ENCODE measurements at regions not wholly inside any gene's neighbourhood (a gene's known extent, or its start where the extent isn't known, plus 50 kb on each side); places are given as distances from the start of the nearest gene placed in this dataset.

DNA sequence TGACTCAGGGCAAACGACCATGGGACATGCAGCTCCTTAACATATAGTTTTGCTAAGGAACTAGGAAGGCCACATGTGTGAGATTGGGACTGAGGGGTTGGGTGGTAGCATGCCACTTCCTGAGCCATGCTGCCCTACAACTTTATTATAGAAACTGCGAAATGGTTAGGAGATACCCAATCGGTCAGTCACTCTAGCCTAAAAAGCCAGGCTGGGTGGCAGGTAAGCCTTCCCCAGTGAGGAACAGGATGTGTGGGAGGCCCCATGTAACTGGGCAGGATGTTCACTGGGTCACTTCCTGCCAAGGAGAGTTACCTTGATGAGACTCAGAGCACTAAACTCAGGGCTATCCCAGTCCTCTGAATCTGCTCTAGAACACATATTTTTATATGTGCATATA, 123.5 kb downstream of the MAP3K7 start:
- Histone ChIP-seq H3K4me1 (peaks cover 0 to 3% (median 0%) of the 10 kb centered on the region in 4 donors), H3K4me3 (no peak overlapping the region), H3K9me3 (no peaks in the 10 kb centered on the region), H3K27ac (no peak overlapping the region), H3K36me3 (no peaks in the 10 kb centered on the region), H3K27me3 (no peaks in the 10 kb centered on the region)
- intact Hi-C loops (cut with DNase I; ENCODE audit: low total_unique reads): no loop called here
- no peak for DNase-seq
- TF ChIP-seq, protein P1, sequence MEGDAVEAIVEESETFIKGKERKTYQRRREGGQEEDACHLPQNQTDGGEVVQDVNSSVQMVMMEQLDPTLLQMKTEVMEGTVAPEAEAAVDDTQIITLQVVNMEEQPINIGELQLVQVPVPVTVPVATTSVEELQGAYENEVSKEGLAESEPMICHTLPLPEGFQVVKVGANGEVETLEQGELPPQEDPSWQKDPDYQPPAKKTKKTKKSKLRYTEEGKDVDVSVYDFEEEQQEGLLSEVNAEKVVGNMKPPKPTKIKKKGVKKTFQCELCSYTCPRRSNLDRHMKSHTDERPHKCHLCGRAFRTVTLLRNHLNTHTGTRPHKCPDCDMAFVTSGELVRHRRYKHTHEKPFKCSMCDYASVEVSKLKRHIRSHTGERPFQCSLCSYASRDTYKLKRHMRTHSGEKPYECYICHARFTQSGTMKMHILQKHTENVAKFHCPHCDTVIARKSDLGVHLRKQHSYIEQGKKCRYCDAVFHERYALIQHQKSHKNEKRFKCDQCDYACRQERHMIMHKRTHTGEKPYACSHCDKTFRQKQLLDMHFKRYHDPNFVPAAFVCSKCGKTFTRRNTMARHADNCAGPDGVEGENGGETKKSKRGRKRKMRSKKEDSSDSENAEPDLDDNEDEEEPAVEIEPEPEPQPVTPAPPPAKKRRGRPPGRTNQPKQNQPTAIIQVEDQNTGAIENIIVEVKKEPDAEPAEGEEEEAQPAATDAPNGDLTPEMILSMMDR (IDR thresholded peaks at IDR 0.05): no peak

DNA sequence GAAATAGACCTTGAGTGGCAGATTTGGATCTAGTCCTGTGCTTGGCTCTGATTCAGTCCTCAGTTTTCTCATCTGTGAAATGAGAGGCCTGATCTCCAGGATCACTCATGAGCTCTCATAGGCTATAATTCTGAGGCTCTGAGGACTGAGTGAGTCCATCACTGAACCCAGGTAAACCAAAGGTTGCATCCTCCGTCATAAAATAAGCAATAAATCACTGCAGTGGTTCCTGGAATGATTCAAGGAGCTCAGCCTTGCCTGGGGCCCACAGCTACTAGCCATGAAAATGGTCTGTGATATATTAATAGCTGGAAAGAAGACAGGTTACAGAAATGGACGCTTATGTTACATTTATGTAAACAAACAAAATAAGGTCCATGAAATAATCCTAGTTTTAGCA, 124.8 kb downstream of the MAP3K7 start:
- peaks cover 0 to 3% (median 0%) of the 10 kb centered on the region in 4 donors for H3K4me1 ChIP-seq
- no peak for DNase-seq
- H3K27ac ChIP-seq: no peak overlapping the region
- TF ChIP-seq, protein P1 (IDR thresholded peaks at IDR 0.05): no peak
- no peaks in the 10 kb centered on the region for H3K9me3 ChIP-seq
- H3K27me3 ChIP-seq: no peaks in the 10 kb centered on the region
- no peak overlapping the region for H3K4me3 ChIP-seq
- intact Hi-C loops (cut with DNase I; ENCODE audit: low total_unique reads): no loop called here
- no peaks in the 10 kb centered on the region for H3K36me3 ChIP-seq

DNA sequence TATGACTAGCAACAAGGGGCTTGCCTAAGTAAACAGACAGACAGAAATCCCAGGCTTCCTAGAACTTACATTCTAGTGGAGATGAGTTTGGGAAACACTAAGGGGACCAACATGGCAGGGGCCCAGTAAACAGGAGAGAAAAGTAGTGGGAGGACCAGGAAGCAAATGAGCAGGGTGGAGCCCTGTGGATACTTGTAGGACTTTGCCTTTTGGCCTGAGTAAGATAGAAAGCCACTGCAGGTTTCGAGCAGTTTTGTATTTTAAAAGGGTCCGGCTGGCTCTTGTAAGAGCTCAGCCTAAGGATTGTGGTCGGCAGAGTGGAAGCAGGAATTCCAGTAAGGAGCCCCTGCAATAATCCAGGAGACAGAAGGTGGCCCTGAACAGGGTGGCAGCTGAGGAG, 125.5 kb downstream of the MAP3K7 start:
- no peak overlapping the region for H3K27ac ChIP-seq
- intact Hi-C loops (cut with DNase I; ENCODE audit: low total_unique reads): no loop called here
- TF ChIP-seq, protein P1 (IDR thresholded peaks at IDR 0.05): no peak
- H3K27me3 ChIP-seq: no peaks in the 10 kb centered on the region
- no peak for DNase-seq
- no peak overlapping the region for H3K4me3 ChIP-seq
- H3K9me3 ChIP-seq: no peaks in the 10 kb centered on the region
- peaks cover 0 to 3% (median 0%) of the 10 kb centered on the region in 4 donors for H3K4me1 ChIP-seq
- H3K36me3 ChIP-seq: no peaks in the 10 kb centered on the region

DNA sequence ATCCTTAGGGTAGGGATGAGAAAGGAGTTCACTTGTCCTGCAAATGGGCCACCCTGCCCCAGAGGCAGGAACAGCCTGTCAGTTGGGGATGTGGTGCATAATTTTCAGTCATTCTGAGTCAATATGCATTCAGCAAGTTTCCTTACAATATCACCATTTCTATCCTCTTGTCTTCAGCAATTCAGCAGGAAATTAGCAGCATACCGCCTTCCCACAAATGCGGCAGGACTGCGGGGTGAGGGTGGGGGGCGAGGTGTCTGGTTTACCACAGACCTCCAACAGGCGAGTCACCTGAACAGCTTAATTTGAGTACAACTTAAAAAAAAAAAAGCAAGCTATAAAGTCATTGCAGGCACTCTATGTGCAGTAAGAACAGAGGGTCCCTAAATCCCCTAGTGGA, 126.8 kb downstream of the MAP3K7 start:
- Histone ChIP-seq H3K27ac (no peak overlapping the region), H3K4me3 (no peak overlapping the region), H3K9me3 (no peaks in the 10 kb centered on the region), H3K36me3 (no peaks in the 10 kb centered on the region), H3K4me1 (peaks cover 0 to 3% (median 0%) of the 10 kb centered on the region in 4 donors), H3K27me3 (no peaks in the 10 kb centered on the region)
- intact Hi-C loops (cut with DNase I; ENCODE audit: low total_unique reads): no loop called here
- no peak for DNase-seq
- TF ChIP-seq, protein P1 (IDR thresholded peaks at IDR 0.05): no peak

DNA sequence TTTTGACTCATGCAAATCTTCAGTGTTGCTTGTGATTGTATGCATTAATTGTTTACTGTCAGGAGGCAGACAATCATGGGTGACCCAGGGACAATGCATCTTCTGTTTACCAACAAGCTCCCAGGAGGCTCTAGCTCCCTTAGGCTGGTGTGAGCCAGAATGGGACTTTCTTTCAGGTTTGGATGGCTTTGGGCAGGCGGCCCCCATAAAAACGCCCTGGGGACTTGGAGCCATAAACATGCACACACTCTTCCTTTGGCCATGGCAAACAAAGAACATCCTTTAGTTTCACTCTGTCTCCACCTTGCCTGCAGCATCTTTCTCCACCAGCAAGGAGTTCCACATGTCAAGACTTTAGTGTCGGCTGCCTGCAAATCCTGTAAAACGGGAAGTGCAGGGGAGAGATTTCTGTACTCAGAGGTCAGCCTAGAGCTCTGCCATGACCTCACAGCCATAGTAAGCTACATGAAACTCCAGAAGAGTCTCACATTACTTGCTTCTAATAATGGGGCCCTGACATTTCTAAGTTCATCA, 127.6 kb downstream of the MAP3K7 start:
- no peaks in the 10 kb centered on the region for H3K36me3 ChIP-seq
- intact Hi-C loops (cut with DNase I; ENCODE audit: low total_unique reads): no loop called here
- H3K4me1 ChIP-seq: peaks cover 0 to 3% (median 0%) of the 10 kb centered on the region in 4 donors
- TF ChIP-seq, protein P1 (IDR thresholded peaks at IDR 0.05): no peak
- no peak for DNase-seq
- H3K4me3 ChIP-seq: no peak overlapping the region
- no peak overlapping the region for H3K27ac ChIP-seq
- H3K27me3 ChIP-seq: no peaks in the 10 kb centered on the region
- no peaks in the 10 kb centered on the region for H3K9me3 ChIP-seq

Data from tibial artery (tissue), 4 donors.